BE2C (cell line): ENCODE measurements at regions not wholly inside any gene's neighbourhood (a gene's known extent, or its start where the extent isn't known, plus 50 kb on each side); places are given as distances from the start of the nearest gene placed in this dataset.

Experiments
- DNase-seq: peaks from one replicate; pipeline ENCODE4 v3.0.0-alpha.2; 2020
- H3K27me3 ChIP-seq: fragments of 250-450 bp; sonication (Bioruptor Pico); 2 replicates; pipeline ENCODE4 v1.5.1; 2020; ENCODE audit warnings: mild to moderate bottlenecking
- H3K36me3 ChIP-seq: fragments of 250-450 bp; sonication (Bioruptor Pico); 2 replicates; pipeline ENCODE4 v1.5.1; 2020; ENCODE audit warnings: mild to moderate bottlenecking
- H3K4me1 ChIP-seq: fragments of 250-450 bp; sonication (Bioruptor Pico); 2 replicates; pipeline ENCODE4 v1.5.1; 2020
- H3K4me3 ChIP-seq: 2 replicates; pipeline ENCODE4 v1.5.1; 2011; ENCODE audit warnings: low read depth, low read length
- H3K9me3 ChIP-seq: fragments of 250-450 bp; sonication (Bioruptor Pico); 2 replicates; pipeline ENCODE4 v1.5.1; 2020
- TF ChIP-seq, protein P1 (sequence below): IDR thresholded peaks from 2 replicates; pipeline ENCODE4 v1.5.1; 2012; ENCODE audit warnings: mild to moderate bottlenecking, low read depth, low read length

DNA sequence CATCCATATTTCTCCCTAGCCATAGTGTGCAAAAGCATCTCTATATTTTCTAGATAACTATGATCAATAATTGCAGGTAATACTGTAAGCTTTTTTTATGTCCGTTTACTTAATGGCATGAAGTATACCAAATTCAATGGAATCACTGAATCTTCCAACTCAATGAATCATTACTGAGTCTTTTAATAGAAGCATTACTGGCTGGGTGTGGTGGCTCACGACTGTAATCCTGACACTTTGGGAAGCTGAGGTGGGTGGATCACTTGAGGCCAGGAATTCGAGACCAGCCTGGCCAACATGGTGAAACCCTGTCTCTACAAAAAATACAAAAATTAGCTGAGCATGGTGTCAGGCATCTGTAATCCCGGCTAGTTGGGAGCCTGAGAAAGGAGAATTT, 372.5 kb downstream of the BMPER start:
- no peak for DNase-seq
- Histone ChIP-seq H3K9me3 (no peaks in the 10 kb centered on the region; the same call in 1 of the 2 replicates), H3K36me3 (no peaks in the 10 kb centered on the region), H3K4me1 (no peaks in the 10 kb centered on the region), H3K4me3 (no peak overlapping the region), H3K27me3 (no peaks in the 10 kb centered on the region)
- TF ChIP-seq, protein P1, sequence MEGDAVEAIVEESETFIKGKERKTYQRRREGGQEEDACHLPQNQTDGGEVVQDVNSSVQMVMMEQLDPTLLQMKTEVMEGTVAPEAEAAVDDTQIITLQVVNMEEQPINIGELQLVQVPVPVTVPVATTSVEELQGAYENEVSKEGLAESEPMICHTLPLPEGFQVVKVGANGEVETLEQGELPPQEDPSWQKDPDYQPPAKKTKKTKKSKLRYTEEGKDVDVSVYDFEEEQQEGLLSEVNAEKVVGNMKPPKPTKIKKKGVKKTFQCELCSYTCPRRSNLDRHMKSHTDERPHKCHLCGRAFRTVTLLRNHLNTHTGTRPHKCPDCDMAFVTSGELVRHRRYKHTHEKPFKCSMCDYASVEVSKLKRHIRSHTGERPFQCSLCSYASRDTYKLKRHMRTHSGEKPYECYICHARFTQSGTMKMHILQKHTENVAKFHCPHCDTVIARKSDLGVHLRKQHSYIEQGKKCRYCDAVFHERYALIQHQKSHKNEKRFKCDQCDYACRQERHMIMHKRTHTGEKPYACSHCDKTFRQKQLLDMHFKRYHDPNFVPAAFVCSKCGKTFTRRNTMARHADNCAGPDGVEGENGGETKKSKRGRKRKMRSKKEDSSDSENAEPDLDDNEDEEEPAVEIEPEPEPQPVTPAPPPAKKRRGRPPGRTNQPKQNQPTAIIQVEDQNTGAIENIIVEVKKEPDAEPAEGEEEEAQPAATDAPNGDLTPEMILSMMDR, result no peak

DNA sequence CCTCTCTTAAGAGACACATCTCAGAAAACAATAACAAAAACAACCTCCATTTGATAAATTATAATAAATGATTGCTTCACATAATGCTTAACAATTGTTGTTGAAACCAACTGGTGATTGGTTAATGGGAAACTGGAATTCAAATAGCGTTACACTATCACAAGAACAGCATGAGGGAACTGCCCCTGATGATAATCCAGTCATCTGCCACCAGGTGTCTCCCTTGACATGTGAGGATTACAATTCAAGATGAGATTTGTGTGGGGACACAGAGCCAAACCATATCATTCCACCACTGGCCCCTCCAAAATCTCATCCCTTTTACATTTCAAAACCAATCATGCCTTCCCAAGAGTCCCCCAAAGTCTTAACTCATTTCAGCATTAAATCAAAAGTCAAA, 375.9 kb downstream of the BMPER start:
- TF ChIP-seq, protein P1, result 0 out of 2 replicates have a peak, but pooled peaks have one; percentile 2
- no peak for DNase-seq
- H3K36me3 ChIP-seq, result no peaks in the 10 kb centered on the region
- H3K27me3 ChIP-seq, result no peaks in the 10 kb centered on the region
- no peaks in the 10 kb centered on the region; the same call in 1 of the 2 replicates for H3K9me3 ChIP-seq
- H3K4me3 ChIP-seq, result no peak overlapping the region
- no peaks in the 10 kb centered on the region for H3K4me1 ChIP-seq

DNA sequence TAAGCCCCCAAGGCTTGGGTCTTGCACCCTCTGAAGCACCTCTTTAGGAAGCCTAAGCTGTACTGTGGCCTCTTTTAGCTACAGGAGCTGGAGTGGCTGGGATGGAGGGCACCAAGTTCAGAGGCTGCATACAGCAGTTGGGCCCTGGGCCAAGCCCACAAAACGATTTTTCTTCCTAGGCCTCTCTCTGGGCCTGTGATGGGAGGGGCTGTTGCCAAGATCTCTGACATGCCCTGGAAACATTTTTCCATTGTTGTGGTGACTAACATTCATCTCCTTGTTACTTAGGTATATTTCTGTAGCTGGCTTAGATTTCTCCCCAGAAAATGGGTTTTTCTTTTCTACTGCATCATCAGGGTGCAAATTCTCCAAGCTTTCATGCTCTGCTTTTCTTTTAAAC, 375.7 kb upstream of the NPSR1 start:
- Histone ChIP-seq H3K4me1 (no peaks in the 10 kb centered on the region), H3K4me3 (no peak overlapping the region), H3K36me3 (no peaks in the 10 kb centered on the region), H3K27me3 (no peaks in the 10 kb centered on the region), H3K9me3 (no peaks in the 10 kb centered on the region; the same call in 1 of the 2 replicates)
- TF ChIP-seq, protein P1, result no peak
- DNase-seq, result no peak

DNA sequence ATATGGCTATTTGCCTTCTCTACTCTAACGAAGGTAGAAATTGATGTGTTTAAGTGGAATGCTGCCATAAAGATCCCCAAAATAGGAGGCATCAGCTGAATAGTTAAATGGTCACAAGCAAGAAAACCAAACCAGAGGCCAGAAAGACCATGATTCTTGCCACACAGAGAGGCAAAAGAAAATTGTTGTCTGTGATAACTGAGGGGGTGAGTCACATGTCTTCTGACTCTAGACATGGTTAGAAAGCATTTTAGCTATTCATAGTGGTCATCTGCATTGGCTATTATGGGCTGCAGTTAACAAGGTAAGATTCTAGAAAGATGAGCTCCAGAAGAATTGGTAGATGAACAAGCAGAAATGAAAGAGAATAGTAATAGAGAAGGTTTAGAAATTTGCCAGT, 361.4 kb upstream of the NPSR1 start:
- Histone ChIP-seq H3K4me3 (no peak overlapping the region), H3K4me1 (no peaks in the 10 kb centered on the region), H3K27me3 (no peaks in the 10 kb centered on the region), H3K9me3 (no peaks in the 10 kb centered on the region), H3K36me3 (no peaks in the 10 kb centered on the region)
- TF ChIP-seq, protein P1, result no peak
- DNase-seq, result no peak

DNA sequence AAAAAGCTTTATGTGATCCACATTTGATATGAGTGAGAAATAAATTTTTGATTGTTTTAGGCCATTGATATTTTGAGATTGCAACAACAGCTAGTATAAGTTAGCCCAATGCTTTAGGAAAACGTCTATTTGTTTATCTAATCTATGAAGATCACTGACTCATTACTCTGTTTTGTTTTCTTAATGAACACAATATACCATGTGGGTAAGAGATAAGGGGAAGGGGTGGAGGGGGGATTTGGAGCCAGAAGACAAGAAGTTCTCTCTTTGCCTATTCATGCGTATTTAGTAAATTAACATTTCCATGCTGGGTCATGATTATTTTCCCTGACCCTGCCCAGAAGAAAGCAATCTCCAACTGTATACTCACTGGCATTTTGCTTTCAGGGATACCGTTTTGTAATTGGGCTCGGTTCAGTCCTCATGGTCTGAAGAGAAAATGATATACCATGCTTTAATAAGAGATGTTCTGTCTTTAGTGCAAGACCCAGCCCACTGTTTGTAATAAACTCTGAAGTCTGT, 359.5 kb upstream of the NPSR1 start:
- no peaks in the 10 kb centered on the region for H3K9me3 ChIP-seq
- H3K4me1 ChIP-seq, result no peaks in the 10 kb centered on the region
- no peaks in the 10 kb centered on the region for H3K36me3 ChIP-seq
- DNase-seq, result no peak
- no peak overlapping the region for H3K4me3 ChIP-seq
- H3K27me3 ChIP-seq, result no peaks in the 10 kb centered on the region
- TF ChIP-seq, protein P1, result no peak

DNA sequence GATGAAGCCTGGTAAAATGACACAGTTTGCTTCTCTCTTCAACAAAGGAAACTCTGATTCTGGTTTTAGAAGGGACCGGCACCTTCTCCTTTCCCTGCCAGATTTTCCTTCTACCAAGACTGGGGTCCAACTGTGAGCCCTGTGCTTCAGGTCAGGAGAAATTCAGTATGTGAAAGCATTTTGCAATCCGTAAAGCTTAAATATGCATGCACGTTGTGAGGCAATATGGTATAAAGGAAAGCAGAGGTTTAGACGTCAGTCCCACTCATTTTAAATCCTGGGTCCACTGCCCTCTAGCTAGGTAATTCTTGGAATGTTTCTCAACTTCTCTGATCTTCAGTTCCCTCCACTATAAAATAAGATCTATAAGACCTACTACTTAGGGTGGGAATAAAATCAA, 359.0 kb upstream of the NPSR1 start:
- Histone ChIP-seq H3K27me3 (no peaks in the 10 kb centered on the region), H3K4me1 (no peaks in the 10 kb centered on the region), H3K4me3 (no peak overlapping the region), H3K9me3 (no peaks in the 10 kb centered on the region), H3K36me3 (no peaks in the 10 kb centered on the region)
- no peak for DNase-seq
- TF ChIP-seq, protein P1, result no peak
